Neural cell (in vitro differentiated cells): ENCODE measurements at regions not wholly inside any gene's neighbourhood (a gene's known extent, or its start where the extent isn't known, plus 50 kb on each side); places are given as distances from the start of the nearest gene placed in this dataset.

Source experiments
- EP300 ChIP-seq: fragments of 450-650 bp; conservative IDR thresholded peaks from 2 replicates; pipeline ENCODE4 v1.6.1; 2014; ENCODE audit warnings: antibody characterized with exemption, mild to moderate bottlenecking, moderate library complexity; ENCODE audit not compliant: poor library complexity, severe bottlenecking
- EZH2 ChIP-seq: fragments of 200-600, 300-800 bp; shearing (Covaris generic), sonication (generic); IDR thresholded peaks from 2 replicates; pipeline ENCODE4 v1.6.1; 2014; ENCODE audit warnings: antibody characterized with exemption, low read length, borderline replicate concordance, mild to moderate bottlenecking; ENCODE audit not compliant: insufficient read depth, poor library complexity, severe bottlenecking
- MXI1 ChIP-seq: fragments of 450-650 bp; conservative IDR thresholded peaks from 2 replicates; pipeline ENCODE4 v1.6.1; 2014; ENCODE audit warnings: antibody characterized with exemption, mild to moderate bottlenecking; ENCODE audit not compliant: poor library complexity, severe bottlenecking
- POLR2AphosphoS5 ChIP-seq: IDR thresholded peaks from 2 replicates; pipeline ENCODE4 v1.6.1; 2012
- RAD21 ChIP-seq: fragments of 450-650 bp; conservative IDR thresholded peaks from 2 replicates; pipeline ENCODE4 v1.6.1; 2014; ENCODE audit warnings: antibody characterized with exemption, mild to moderate bottlenecking, moderate library complexity
- SMC3 ChIP-seq: fragments of 450-650 bp; conservative IDR thresholded peaks from 2 replicates; pipeline ENCODE4 v1.6.1; 2014; ENCODE audit warnings: antibody characterized with exemption, mild to moderate bottlenecking, moderate library complexity; ENCODE audit not compliant: poor library complexity
- TAF1 ChIP-seq: IDR thresholded peaks from 2 replicates; pipeline ENCODE4 v1.6.1; 2012; ENCODE audit warnings: low read depth
- TF ChIP-seq, protein P1 (sequence below): fragments of 450-650 bp; IDR thresholded peaks from 2 replicates; pipeline ENCODE4 v1.5.1; 2014; ENCODE audit warnings: antibody characterized with exemption, mild to moderate bottlenecking, moderate library complexity; ENCODE audit not compliant: poor library complexity, severe bottlenecking
- TF ChIP-seq, protein P2 (sequence below): IDR thresholded peaks from 2 replicates; pipeline ENCODE4 v1.6.1; 2012; ENCODE audit warnings: borderline replicate concordance

DNA sequence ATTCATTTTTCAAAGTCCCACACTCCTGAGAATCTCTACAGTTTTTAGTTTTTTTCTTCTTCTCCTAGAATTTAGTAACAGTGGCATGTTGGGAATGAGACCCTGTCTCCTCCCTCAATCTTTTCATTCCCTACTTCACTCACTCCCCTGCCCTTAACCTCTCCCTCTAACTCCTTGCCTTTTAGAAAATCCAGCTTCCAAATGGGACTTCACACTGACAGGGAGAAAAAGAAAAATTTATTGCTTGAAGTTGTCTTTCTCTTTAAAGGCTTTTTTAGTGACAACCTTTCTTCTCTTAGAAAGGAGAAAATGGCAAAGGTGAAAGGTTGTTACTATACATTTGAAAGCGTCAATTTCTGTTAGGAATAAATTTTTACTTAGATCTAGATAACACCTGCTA, 359.2 kb downstream of the CDH7 start:
- TF ChIP-seq, protein P1, sequence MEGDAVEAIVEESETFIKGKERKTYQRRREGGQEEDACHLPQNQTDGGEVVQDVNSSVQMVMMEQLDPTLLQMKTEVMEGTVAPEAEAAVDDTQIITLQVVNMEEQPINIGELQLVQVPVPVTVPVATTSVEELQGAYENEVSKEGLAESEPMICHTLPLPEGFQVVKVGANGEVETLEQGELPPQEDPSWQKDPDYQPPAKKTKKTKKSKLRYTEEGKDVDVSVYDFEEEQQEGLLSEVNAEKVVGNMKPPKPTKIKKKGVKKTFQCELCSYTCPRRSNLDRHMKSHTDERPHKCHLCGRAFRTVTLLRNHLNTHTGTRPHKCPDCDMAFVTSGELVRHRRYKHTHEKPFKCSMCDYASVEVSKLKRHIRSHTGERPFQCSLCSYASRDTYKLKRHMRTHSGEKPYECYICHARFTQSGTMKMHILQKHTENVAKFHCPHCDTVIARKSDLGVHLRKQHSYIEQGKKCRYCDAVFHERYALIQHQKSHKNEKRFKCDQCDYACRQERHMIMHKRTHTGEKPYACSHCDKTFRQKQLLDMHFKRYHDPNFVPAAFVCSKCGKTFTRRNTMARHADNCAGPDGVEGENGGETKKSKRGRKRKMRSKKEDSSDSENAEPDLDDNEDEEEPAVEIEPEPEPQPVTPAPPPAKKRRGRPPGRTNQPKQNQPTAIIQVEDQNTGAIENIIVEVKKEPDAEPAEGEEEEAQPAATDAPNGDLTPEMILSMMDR = no peak
- TF ChIP-seq POLR2AphosphoS5 = no peak
- TF ChIP-seq TAF1 = no peak
- TF ChIP-seq EP300 = no peak
- TF ChIP-seq, protein P2, sequence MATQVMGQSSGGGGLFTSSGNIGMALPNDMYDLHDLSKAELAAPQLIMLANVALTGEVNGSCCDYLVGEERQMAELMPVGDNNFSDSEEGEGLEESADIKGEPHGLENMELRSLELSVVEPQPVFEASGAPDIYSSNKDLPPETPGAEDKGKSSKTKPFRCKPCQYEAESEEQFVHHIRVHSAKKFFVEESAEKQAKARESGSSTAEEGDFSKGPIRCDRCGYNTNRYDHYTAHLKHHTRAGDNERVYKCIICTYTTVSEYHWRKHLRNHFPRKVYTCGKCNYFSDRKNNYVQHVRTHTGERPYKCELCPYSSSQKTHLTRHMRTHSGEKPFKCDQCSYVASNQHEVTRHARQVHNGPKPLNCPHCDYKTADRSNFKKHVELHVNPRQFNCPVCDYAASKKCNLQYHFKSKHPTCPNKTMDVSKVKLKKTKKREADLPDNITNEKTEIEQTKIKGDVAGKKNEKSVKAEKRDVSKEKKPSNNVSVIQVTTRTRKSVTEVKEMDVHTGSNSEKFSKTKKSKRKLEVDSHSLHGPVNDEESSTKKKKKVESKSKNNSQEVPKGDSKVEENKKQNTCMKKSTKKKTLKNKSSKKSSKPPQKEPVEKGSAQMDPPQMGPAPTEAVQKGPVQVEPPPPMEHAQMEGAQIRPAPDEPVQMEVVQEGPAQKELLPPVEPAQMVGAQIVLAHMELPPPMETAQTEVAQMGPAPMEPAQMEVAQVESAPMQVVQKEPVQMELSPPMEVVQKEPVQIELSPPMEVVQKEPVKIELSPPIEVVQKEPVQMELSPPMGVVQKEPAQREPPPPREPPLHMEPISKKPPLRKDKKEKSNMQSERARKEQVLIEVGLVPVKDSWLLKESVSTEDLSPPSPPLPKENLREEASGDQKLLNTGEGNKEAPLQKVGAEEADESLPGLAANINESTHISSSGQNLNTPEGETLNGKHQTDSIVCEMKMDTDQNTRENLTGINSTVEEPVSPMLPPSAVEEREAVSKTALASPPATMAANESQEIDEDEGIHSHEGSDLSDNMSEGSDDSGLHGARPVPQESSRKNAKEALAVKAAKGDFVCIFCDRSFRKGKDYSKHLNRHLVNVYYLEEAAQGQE = no peak
- no peak for TF ChIP-seq EZH2
- TF ChIP-seq RAD21 = no peak
- TF ChIP-seq MXI1 = no peak
- no peak for TF ChIP-seq SMC3
